Activated T-cell treated with anti-CD3 and anti-CD28 coated beads for 4 hours (primary cell): ENCODE measurements at regions not wholly inside any gene's neighbourhood (a gene's known extent, or its start where the extent isn't known, plus 50 kb on each side); places are given as distances from the start of the nearest gene placed in this dataset.

Experiments used
- DNase-seq: peaks from one replicate; pipeline ENCODE4 v3.0.0-alpha.2; 2020

- DNase-seq, result no peak
These were observed 88.8 kb upstream of the SEPTIN5 start for GRCh38 chr22:19625331-19626041.

GRCh38 chr22:19626042-19626587, 88.2 kb upstream of the SEPTIN5 start:
- no peak for DNase-seq

GRCh38 chr22:19626666-19627065, 87.6 kb upstream of the SEPTIN5 start:
- no peak for DNase-seq

GRCh38 chr22:19628038-19628776, 86.1 kb upstream of the SEPTIN5 start:
- no peak for DNase-seq

- no peak for DNase-seq
These were observed 85.0 kb upstream of the SEPTIN5 start for GRCh38 chr22:19629331-19629719.

GRCh38 chr22:19629720-19630419, 84.4 kb upstream of the SEPTIN5 start:
- DNase-seq, result peak; percentile 90

GRCh38 chr22:19630614-19631013, 83.7 kb upstream of the SEPTIN5 start:
- no peak for DNase-seq

GRCh38 chr22:19631899-19632667, 82.2 kb upstream of the SEPTIN5 start:
- no peak for DNase-seq

- DNase-seq, result no peak
These were observed 81.6 kb upstream of the SEPTIN5 start for GRCh38 chr22:19632668-19633148.

GRCh38 chr22:19634226-19634975, 79.9 kb upstream of the SEPTIN5 start:
- DNase-seq, result no peak

- no peak for DNase-seq
These were observed 78.7 kb upstream of the SEPTIN5 start for GRCh38 chr22:19635644-19636043.

- DNase-seq, result no peak
These were observed 77.5 kb upstream of the SEPTIN5 start for GRCh38 chr22:19636696-19637407.

GRCh38 chr22:19637408-19638281, 76.7 kb upstream of the SEPTIN5 start:
- DNase-seq, result no peak

GRCh38 chr22:19638282-19639015, 75.9 kb upstream of the SEPTIN5 start:
- DNase-seq, result no peak

- no peak for DNase-seq
These were observed 74.6 kb upstream of the SEPTIN5 start for GRCh38 chr22:19639610-19640135.

- DNase-seq, result no peak
These were observed 74.0 kb upstream of the SEPTIN5 start for GRCh38 chr22:19640306-19640705.

GRCh38 chr22:19641254-19641982, 72.9 kb upstream of the SEPTIN5 start:
- DNase-seq, result no peak

GRCh38 chr22:19641983-19642451, 72.3 kb upstream of the SEPTIN5 start:
- no peak for DNase-seq
